Right ventricle myocardium inferior (tissue), 1 donor: ENCODE measurements at regions not wholly inside any gene's neighbourhood (a gene's known extent, or its start where the extent isn't known, plus 50 kb on each side); places are given as distances from the start of the nearest gene placed in this dataset.

ENCODE experiments used
- ATAC-seq: fragments of 200-7000 bp; cut with Tn5 transposase; one replicate; pipeline ENCODE4 v1.9.1; 2020; ENCODE audit warnings: mild to moderate bottlenecking, moderate library complexity
- DNase-seq: peaks from one replicate; pipeline ENCODE4 v3.0.0; 2021; ENCODE audit errors: missing footprints
- intact Hi-C: fragments of 100-400 bp; cut with DNase I; formaldehyde crosslinking; loops from one replicate; pipeline ENCODE4 v1.11.0; 2022
- donor health status: DM: no; HTN: yes; CAD: no; lungs with severe emphysema.

DNA sequence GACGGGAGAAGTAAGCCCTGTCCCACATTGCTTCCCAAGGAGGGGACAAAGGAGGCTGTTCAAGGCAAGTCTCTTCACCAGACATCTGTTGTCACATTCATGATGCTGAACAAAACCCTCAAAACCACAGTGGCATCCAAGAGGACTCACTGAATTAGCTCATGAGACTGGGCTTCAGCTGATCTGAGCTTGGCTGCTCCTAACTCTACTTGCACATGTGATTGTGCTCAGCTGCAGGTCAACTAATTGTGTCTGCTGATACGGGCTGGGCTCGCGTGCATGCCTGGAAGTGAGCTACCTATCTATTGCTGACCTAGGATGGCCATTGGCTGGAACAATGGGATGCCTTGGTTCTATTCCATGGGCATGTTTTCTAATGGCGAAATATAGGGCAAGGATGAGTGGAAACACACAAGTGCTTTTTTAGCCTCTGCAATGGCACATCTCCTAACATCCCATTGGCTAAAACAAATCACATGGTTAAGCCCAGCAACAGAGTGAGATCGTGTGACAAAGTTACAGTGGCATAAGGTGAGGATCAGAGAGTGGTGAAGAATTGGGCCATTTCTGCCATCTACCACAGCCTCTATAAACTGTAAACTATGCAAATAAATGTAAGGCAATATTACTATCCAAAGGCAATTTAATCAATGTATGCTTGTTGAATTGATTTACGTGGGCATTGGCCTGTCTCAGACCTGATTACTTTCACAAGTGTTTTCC is 52.9 kb upstream of the CAPN13 start:
- no peak for ATAC-seq
- no peak for DNase-seq
- intact Hi-C loops, result loop anchor here (10.0 kb wide), 1 partner anchor 475 kb away; no protein-coding TSS in a partner anchor
